ENCODE measurements at regions not wholly inside any gene's neighbourhood (a gene's known extent, or its start where the extent isn't known, plus 50 kb on each side); places are given as distances from the start of the nearest gene placed in this dataset.
A peak's percentile ranks its signal among the peaks of the same experiment; 100 is the strongest.

- no peak for DNase-seq
Observed at GRCh38 chr1:30607723-30608122, 115.7 kb downstream of the MATN1 start.

- DNase-seq = no peak
Observed at GRCh38 chr1:30606166-30606565, 117.2 kb downstream of the MATN1 start.

GRCh38 chr1:30605441-30605920 is 117.9 kb downstream of the MATN1 start:
- no peak for DNase-seq

- no peak for DNase-seq
Observed at GRCh38 chr1:30604801-30605440, 118.5 kb downstream of the MATN1 start.

GRCh38 chr1:30603081-30603858 is 120.1 kb downstream of the MATN1 start:
- no peak for DNase-seq

GRCh38 chr1:30601316-30602085 is 121.9 kb downstream of the MATN1 start:
- no peak for DNase-seq

GRCh38 chr1:30600706-30601105 is 122.7 kb downstream of the MATN1 start:
- DNase-seq = no peak

GRCh38 chr1:30600258-30600657 is 123.1 kb downstream of the MATN1 start:
- no peak for DNase-seq

- no peak for DNase-seq
Observed at GRCh38 chr1:30599721-30600120, 123.7 kb downstream of the MATN1 start.

- no peak for DNase-seq
Observed at GRCh38 chr1:30598571-30599114, 124.7 kb downstream of the MATN1 start.

GRCh38 chr1:30597711-30598110 is 125.7 kb downstream of the MATN1 start:
- DNase-seq = no peak

GRCh38 chr1:30596891-30597290 is 126.5 kb downstream of the MATN1 start:
- no peak for DNase-seq

GRCh38 chr1:30596470-30596869 is 126.9 kb downstream of the MATN1 start:
- DNase-seq = no peak

GRCh38 chr1:30589083-30589482 is 134.3 kb downstream of the MATN1 start:
- no peak for DNase-seq

GRCh38 chr1:30588311-30589073 is 134.9 kb downstream of the MATN1 start:
- no peak for DNase-seq

- no peak for DNase-seq
Observed at GRCh38 chr1:30586671-30587070, 136.7 kb downstream of the MATN1 start.

- DNase-seq = no peak
Observed at GRCh38 chr1:30579580-30579979, 143.8 kb downstream of the MATN1 start.

- no peak for DNase-seq
Observed at GRCh38 chr1:30575066-30575465, 148.3 kb downstream of the MATN1 start.

GRCh38 chr1:30572192-30572591 is 151.2 kb downstream of the MATN1 start:
- peak in 1 of 3 donors; percentile 8 for DNase-seq

- peak in 1 of 3 donors; percentile 6 for DNase-seq
Observed at GRCh38 chr1:30571380-30571779, 152.0 kb downstream of the MATN1 start.

GRCh38 chr1:30569384-30569783 is 154.0 kb downstream of the MATN1 start:
- peak in 1 of 3 donors; percentile 11 for DNase-seq

GRCh38 chr1:30562559-30562958 is 160.8 kb downstream of the MATN1 start:
- DNase-seq = no peak
